NOMO-1 treated with DMSO at 0.1 percent for 48 hours (cell line): ENCODE measurements at regions not wholly inside any gene's neighbourhood (a gene's known extent, or its start where the extent isn't known, plus 50 kb on each side); places are given as distances from the start of the nearest gene placed in this dataset.
"Not testable (repeated sequence)": the region's sequence is repeated elsewhere in the genome, so short reads cannot be mapped to it uniquely, and the experiment has no call there.

Experiments used
- DNase-seq: peaks from one replicate; lab custom pipeline; 2025; ENCODE audit not compliant: unreplicated experiment; lab: John Stamatoyannopoulos, UW

- DNase-seq: no peak
Observed at GRCh38 chr3:61378311-61378710, 127.1 kb upstream of the FHIT start.

- DNase-seq: peak; percentile 57
Observed at GRCh38 chr3:61381745-61382392, 130.6 kb upstream of the FHIT start.

GRCh38 chr3:61387817-61388216, 136.6 kb upstream of the FHIT start:
- no peak for DNase-seq

GRCh38 chr3:61393480-61393947, 142.3 kb upstream of the FHIT start:
- not testable (repeated sequence) for DNase-seq

- DNase-seq: no peak
Observed at GRCh38 chr3:61401359-61401758, 150.1 kb upstream of the FHIT start.

- no peak for DNase-seq
Observed at GRCh38 chr3:61407397-61407796, 154.0 kb upstream of the PTPRG start.

GRCh38 chr3:61409638-61410037, 151.7 kb upstream of the PTPRG start:
- no peak for DNase-seq

- not testable (repeated sequence) for DNase-seq
Observed at GRCh38 chr3:61410358-61410757, 151.0 kb upstream of the PTPRG start.

- DNase-seq: no peak
Observed at GRCh38 chr3:61411009-61411662, 150.2 kb upstream of the PTPRG start.

- no peak for DNase-seq
Observed at GRCh38 chr3:61414456-61414855, 146.9 kb upstream of the PTPRG start.

GRCh38 chr3:61415201-61415600, 146.2 kb upstream of the PTPRG start:
- no peak for DNase-seq

- DNase-seq: no peak
Observed at GRCh38 chr3:61416618-61417017, 144.8 kb upstream of the PTPRG start.

GRCh38 chr3:61417352-61417751, 144.0 kb upstream of the PTPRG start:
- DNase-seq: no peak

- DNase-seq: no peak
Observed at GRCh38 chr3:61420136-61420759, 141.1 kb upstream of the PTPRG start.

- no peak for DNase-seq
Observed at GRCh38 chr3:61422945-61423673, 138.3 kb upstream of the PTPRG start.

GRCh38 chr3:61425356-61425755, 136.0 kb upstream of the PTPRG start:
- peak; percentile 38 for DNase-seq

- no peak for DNase-seq
Observed at GRCh38 chr3:61429106-61429505, 132.3 kb upstream of the PTPRG start.

- DNase-seq: not testable (repeated sequence)
Observed at GRCh38 chr3:61434901-61435300, 126.5 kb upstream of the PTPRG start.

- not testable (repeated sequence) for DNase-seq
Observed at GRCh38 chr3:61435361-61435760, 126.0 kb upstream of the PTPRG start.

- DNase-seq: no peak
Observed at GRCh38 chr3:61438253-61439121, 122.9 kb upstream of the PTPRG start.

- no peak for DNase-seq
Observed at GRCh38 chr3:61439122-61439458, 122.3 kb upstream of the PTPRG start.
